Gastroesophageal sphincter (tissue), 4 donors: ENCODE measurements at regions not wholly inside any gene's neighbourhood (a gene's known extent, or its start where the extent isn't known, plus 50 kb on each side); places are given as distances from the start of the nearest gene placed in this dataset.
"Not testable (repeated sequence)": the region's sequence is repeated elsewhere in the genome, so short reads cannot be mapped to it uniquely, and the experiment has no call there.

ENCODE experiments used
- ATAC-seq: fragments of 150-250 bp; one replicate; pipeline ENCODE4 v1.9.1; 2016; ENCODE audit warnings: mild to moderate bottlenecking, moderate library complexity
- H3K27ac ChIP-seq, 4 donors: fragments of 200-600 bp; sonication (generic) in 3 of 4; 1 replicate in 3 of 4; 2 replicates in 1 of 4; pipeline ENCODE4 v1.5.1; 2016 to 2019
- H3K27me3 ChIP-seq: fragments of 200-600 bp; sonication (generic); one replicate; pipeline ENCODE4 v1.5.1; 2019
- H3K36me3 ChIP-seq, 2 donors: fragments of 200-600 bp; sonication (generic); one replicate each; pipeline ENCODE4 v1.5.1; 2019; ENCODE audit warnings: control low read depth in 1 of 2
- H3K4me1 ChIP-seq, 3 donors: fragments of 200-600 bp; sonication (generic); 1 replicate in 2 of 3; 2 replicates in 1 of 3; pipeline ENCODE4 v1.5.1; 2016 to 2019; ENCODE audit warnings: control low read depth in 2 of 3
- H3K4me3 ChIP-seq, 2 donors: fragments of 200-600 bp; sonication (generic); one replicate each; pipeline ENCODE4 v1.5.1; 2019; ENCODE audit warnings: mild to moderate bottlenecking in 1 of 2, moderate library complexity in 1 of 2
- H3K9me3 ChIP-seq, 3 donors: fragments of 200-600 bp; sonication (generic); one replicate each; pipeline ENCODE4 v1.5.1; 2017 to 2019; ENCODE audit warnings: control low read depth in 2 of 3
- EP300 ChIP-seq: sonication (generic); formaldehyde crosslinking; IDR thresholded peaks from one replicate; pipeline ENCODE4 v1.6.1; 2017; ENCODE audit warnings: antibody characterized with exemption, mild to moderate bottlenecking
- POLR2A ChIP-seq, 2 donors: fragments of 450-650 bp; IDR thresholded peaks; one replicate each; pipeline ENCODE4 v1.6.1; 2017; ENCODE audit warnings: antibody characterized with exemption in 2 of 2, mild to moderate bottlenecking in 2 of 2, moderate library complexity in 1 of 2
- POLR2AphosphoS5 ChIP-seq: sonication (generic); formaldehyde crosslinking; IDR thresholded peaks from one replicate; pipeline ENCODE4 v1.6.1; 2017; ENCODE audit warnings: antibody characterized with exemption
- WGBS, 2 donors: methylation state at CpG; one replicate each; pipeline ENCODE4 v1.1.5; 2018; ENCODE audit warnings: low coverage in 1 of 2; 5-methylcytosine and 5-hydroxymethylcytosine counted together
- TF ChIP-seq, protein P1 (sequence below), 4 experiments: fragments of 200-600 bp in 2 of 4; fragments of 450-650 bp in 2 of 4; sonication (generic) in 1 of 4; IDR thresholded peaks; one replicate each; pipeline ENCODE4 v1.5.1; 2017 to 2019; ENCODE audit warnings: antibody characterized with exemption in 4 of 4, mild to moderate bottlenecking in 2 of 4, moderate library complexity in 2 of 4

DNA sequence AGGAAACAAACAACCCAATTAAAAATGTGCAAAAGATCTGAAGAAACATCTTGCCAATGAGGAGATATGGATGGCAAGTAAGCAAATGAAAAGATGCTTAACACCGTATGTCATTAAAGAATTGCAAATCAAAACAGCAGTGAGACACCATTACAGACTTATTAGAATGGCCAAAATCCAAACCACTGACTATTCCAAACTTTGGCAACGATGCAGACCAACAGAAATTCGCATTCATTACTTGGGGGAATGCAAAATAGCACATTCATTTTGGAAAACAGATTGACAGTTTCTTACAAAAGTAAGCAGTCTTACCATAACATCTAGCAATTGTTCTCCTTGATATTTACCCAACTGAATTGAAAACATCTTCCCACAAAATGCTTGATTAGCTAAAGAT, 1118.7 kb downstream of the SUCLG1 start:
- Histone ChIP-seq H3K9me3 (no peaks in the 10 kb centered on the region), H3K27ac (no peak overlapping the region), H3K27me3 (no peaks in the 10 kb centered on the region), H3K4me3 (no peak overlapping the region), H3K4me1 (no peaks in the 10 kb centered on the region), H3K36me3 (no peaks in the 10 kb centered on the region)
- 93 to 97% methylated on average over 3 of the region's 3 CpGs for WGBS, 2 donors
- ATAC-seq: no peak
- no peak for TF ChIP-seq EP300
- TF ChIP-seq, protein P1, sequence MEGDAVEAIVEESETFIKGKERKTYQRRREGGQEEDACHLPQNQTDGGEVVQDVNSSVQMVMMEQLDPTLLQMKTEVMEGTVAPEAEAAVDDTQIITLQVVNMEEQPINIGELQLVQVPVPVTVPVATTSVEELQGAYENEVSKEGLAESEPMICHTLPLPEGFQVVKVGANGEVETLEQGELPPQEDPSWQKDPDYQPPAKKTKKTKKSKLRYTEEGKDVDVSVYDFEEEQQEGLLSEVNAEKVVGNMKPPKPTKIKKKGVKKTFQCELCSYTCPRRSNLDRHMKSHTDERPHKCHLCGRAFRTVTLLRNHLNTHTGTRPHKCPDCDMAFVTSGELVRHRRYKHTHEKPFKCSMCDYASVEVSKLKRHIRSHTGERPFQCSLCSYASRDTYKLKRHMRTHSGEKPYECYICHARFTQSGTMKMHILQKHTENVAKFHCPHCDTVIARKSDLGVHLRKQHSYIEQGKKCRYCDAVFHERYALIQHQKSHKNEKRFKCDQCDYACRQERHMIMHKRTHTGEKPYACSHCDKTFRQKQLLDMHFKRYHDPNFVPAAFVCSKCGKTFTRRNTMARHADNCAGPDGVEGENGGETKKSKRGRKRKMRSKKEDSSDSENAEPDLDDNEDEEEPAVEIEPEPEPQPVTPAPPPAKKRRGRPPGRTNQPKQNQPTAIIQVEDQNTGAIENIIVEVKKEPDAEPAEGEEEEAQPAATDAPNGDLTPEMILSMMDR (IDR thresholded peaks at IDR 0.05): no peak
- TF ChIP-seq POLR2AphosphoS5: no peak
- no peak for TF ChIP-seq POLR2A (IDR thresholded peaks at IDR 0.05)

DNA sequence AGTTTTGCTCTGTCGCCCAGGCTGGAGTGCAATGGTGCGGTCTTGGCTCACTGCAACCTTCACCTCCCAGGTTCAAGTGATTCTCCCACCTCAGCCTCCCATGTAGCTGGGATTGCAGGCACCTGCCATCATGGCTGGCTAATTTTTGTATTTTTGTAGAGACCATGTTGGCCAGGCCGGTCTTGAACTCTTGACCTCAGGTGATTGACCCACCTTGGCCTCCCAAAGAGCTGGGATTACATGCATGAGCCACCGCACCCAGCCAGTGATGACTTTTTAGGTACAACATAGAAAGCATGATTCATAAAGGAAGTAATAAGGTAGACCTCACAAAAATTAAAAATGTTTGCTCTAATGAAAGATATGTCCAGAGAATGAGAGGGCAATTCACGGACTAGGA, 1119.1 kb downstream of the SUCLG1 start:
- H3K4me1 ChIP-seq, H3K4me3 ChIP-seq, H3K9me3 ChIP-seq, H3K27me3 ChIP-seq, ATAC-seq, H3K36me3 ChIP-seq, H3K27ac ChIP-seq: not testable (repeated sequence)
- WGBS, 2 donors: 83 to 94% methylated on average over 3 to 4 of the region's 5 CpGs

DNA sequence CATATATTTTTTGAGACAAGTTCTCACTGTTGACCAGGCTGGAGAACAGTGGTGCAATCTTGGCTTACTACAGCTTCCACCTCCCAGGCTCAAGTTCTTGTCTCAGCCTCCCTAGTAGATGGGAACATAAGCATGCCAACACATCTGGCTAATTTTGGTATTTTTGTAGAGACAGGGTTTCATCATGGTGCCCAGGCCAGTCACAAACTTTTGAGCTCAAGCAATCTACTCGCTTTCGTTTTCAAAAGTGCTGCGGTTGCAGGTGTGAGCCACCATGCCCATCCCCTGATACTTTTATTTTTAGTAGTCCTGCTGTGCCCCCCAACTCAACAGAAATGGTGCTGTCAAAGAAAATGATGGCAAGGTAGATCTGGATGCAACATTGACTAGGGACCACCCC, 1127.3 kb downstream of the SUCLG1 start:
- H3K27ac ChIP-seq: no peak overlapping the region
- no peaks in the 10 kb centered on the region for H3K9me3 ChIP-seq
- no peaks in the 10 kb centered on the region for H3K4me1 ChIP-seq
- no peaks in the 10 kb centered on the region for H3K36me3 ChIP-seq
- 100% methylated on average over 2 to 3 of the region's 3 CpGs for WGBS, 2 donors
- no peaks in the 10 kb centered on the region for H3K27me3 ChIP-seq
- TF ChIP-seq POLR2A (IDR thresholded peaks at IDR 0.05) (no peak), POLR2AphosphoS5 (no peak), EP300 (no peak)
- TF ChIP-seq, protein P1 (IDR thresholded peaks at IDR 0.05): no peak
- no peak overlapping the region for H3K4me3 ChIP-seq
- ATAC-seq: no peak

DNA sequence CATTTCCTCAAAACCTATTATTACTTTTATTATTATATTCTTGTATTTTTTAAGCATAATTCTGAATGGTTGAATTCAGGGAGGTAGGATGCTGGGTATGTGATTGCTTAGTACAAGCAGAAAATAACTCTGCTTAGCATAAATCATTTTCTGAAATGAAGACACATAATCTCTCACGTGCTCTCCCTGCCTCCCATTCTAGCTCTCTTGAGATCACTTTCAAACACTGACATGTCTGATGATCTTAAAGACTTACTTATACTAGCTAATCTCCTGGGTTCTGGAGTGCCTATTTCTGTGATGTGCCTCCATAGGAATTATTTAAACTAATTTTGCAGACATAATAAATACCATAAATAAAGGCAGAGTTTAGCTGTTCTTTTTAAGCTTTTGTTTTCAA, 1136.0 kb downstream of the SUCLG1 start:
- Histone ChIP-seq H3K27me3 (no peaks in the 10 kb centered on the region), H3K9me3 (no peaks in the 10 kb centered on the region), H3K36me3 (no peaks in the 10 kb centered on the region), H3K27ac (no peak overlapping the region), H3K4me1 (no peaks in the 10 kb centered on the region), H3K4me3 (no peak overlapping the region)
- no peak for ATAC-seq
- TF ChIP-seq POLR2A (IDR thresholded peaks at IDR 0.05): no peak
- whole genome bisulfite sequencing, 2 donors: 0 to 50% methylated on average over 1 of the region's 1 CpG

DNA sequence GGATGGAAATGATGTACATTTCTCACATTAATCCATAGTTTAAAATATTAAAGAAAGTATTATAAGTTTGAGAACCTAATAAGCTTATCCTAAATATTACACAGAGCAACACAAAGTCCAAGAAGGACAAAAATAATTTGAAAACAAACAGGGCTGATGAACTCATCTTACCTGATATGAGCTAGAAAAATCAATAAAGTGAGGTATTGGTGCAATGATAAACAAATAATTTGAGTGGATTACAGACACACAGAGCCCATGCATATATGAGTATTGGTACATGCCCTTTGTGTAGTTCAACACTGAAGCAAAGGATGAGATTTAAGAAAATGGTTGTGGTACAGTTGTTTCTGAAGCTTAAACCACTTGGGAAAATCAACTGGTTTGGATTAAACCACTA, 1139.0 kb downstream of the SUCLG1 start:
- H3K27me3 ChIP-seq: no peaks in the 10 kb centered on the region
- no peak for ATAC-seq
- no peaks in the 10 kb centered on the region for H3K9me3 ChIP-seq
- H3K4me3 ChIP-seq: no peak overlapping the region
- H3K27ac ChIP-seq: no peak overlapping the region
- no peak for TF ChIP-seq EP300
- TF ChIP-seq POLR2AphosphoS5: no peak
- no peak for TF ChIP-seq POLR2A (IDR thresholded peaks at IDR 0.05)
- TF ChIP-seq, protein P1 (IDR thresholded peaks at IDR 0.05): no peak
- H3K36me3 ChIP-seq: no peaks in the 10 kb centered on the region
- H3K4me1 ChIP-seq: no peaks in the 10 kb centered on the region

DNA sequence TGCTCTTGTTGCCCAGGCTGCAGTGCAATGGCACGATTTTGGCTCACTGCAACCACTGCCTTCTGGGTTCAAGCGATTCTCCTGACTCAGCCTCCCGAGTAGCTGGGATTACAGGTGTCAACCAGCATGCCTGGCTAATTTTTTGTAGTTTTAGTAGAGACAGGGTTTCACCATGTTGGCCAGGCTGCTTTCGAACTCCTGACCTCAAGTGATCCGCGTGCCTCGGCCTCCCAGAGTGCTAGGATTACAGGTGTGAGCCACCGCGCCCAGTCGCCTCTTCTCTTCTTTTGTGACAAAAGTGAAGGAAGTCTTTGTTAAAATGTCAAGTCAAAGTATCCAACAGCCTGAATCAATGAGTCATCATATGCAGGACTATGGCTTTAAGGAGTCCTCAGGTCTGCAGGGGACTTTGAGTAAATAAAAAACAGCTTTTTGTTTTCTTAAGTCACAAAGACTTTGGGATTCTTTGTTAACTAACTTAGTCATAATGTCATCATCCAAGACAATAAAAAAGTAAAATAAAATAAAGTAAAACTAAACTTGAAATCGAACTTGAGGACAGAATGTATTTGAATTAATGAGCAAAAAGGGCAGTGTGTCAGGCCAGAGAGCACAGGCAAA, 1153.2 kb downstream of the SUCLG1 start:
- no peaks in the 10 kb centered on the region for H3K9me3 ChIP-seq
- H3K27ac ChIP-seq: no peak overlapping the region
- H3K27me3 ChIP-seq: no peaks in the 10 kb centered on the region
- TF ChIP-seq EP300: no peak
- TF ChIP-seq POLR2AphosphoS5: no peak
- TF ChIP-seq, protein P1 (IDR thresholded peaks at IDR 0.05): no peak
- no peak for TF ChIP-seq POLR2A (IDR thresholded peaks at IDR 0.05)
- 78 to 100% methylated on average over 2 to 9 of the region's 11 CpGs for WGBS, 2 donors
- ATAC-seq: no peak
- no peak overlapping the region for H3K4me3 ChIP-seq
- no peaks in the 10 kb centered on the region for H3K36me3 ChIP-seq
- no peaks in the 10 kb centered on the region for H3K4me1 ChIP-seq
